NB4 (cell line): ENCODE measurements at regions not wholly inside any gene's neighbourhood (a gene's known extent, or its start where the extent isn't known, plus 50 kb on each side); places are given as distances from the start of the nearest gene placed in this dataset.

Experiments used
- MYC ChIP-seq: IDR thresholded peaks from 2 replicates; pipeline ENCODE4 v1.6.1; 2011; ENCODE audit warnings: low read depth, low read length
- POLR2A ChIP-seq: IDR thresholded peaks from 2 replicates; pipeline ENCODE4 v1.6.1; 2011; ENCODE audit warnings: mild to moderate bottlenecking; ENCODE audit not compliant: insufficient read length; ENCODE audit errors: extremely low read depth
- TF ChIP-seq, protein P1 (sequence below): IDR thresholded peaks from one replicate; pipeline ENCODE4 v1.5.1; 2012; ENCODE audit warnings: low read depth, low read length

DNA sequence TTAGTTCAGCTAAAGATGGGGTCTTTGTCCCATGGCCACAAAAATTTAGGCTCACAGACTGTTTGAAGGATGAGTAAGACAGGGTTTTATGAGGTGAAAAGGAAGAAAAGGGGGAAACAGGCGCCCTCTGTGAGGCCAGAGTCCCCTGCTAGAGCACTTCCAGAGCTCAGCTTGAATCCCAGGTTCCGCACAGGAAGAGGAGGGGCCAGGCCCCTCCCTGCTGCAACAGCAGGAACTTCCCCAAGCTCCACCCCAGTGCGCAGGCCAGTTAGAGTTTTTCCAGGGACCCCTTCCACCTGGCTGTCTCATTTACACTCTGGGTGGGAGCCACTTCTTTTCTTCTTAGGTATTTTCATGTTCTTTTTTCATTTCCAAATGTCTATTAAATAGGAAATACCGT is 480.8 kb downstream of the PSAT1 start:
- no peak for TF ChIP-seq POLR2A
- TF ChIP-seq, protein P1, sequence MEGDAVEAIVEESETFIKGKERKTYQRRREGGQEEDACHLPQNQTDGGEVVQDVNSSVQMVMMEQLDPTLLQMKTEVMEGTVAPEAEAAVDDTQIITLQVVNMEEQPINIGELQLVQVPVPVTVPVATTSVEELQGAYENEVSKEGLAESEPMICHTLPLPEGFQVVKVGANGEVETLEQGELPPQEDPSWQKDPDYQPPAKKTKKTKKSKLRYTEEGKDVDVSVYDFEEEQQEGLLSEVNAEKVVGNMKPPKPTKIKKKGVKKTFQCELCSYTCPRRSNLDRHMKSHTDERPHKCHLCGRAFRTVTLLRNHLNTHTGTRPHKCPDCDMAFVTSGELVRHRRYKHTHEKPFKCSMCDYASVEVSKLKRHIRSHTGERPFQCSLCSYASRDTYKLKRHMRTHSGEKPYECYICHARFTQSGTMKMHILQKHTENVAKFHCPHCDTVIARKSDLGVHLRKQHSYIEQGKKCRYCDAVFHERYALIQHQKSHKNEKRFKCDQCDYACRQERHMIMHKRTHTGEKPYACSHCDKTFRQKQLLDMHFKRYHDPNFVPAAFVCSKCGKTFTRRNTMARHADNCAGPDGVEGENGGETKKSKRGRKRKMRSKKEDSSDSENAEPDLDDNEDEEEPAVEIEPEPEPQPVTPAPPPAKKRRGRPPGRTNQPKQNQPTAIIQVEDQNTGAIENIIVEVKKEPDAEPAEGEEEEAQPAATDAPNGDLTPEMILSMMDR: no peak
- no peak for TF ChIP-seq MYC
